ENCODE measurements at regions not wholly inside any gene's neighbourhood (a gene's known extent, or its start where the extent isn't known, plus 50 kb on each side); places are given as distances from the start of the nearest gene placed in this dataset.

GRCh38 chrX:39764441-39764914 lies 333.3 kb downstream of the BCOR start:
- no peak overlapping the region for H4K91ac ChIP-seq (ENCODE audit: insufficient read depth, low read depth, low read length)
- no peak overlapping the region for H3K18ac ChIP-seq (ENCODE audit: low read depth, low read length)
- no peak overlapping the region for H2AK5ac ChIP-seq (ENCODE audit: low read depth, low read length)
- H3K27ac ChIP-seq (ENCODE audit: insufficient read depth, low read length), result no peak overlapping the region
- H2BK5ac ChIP-seq (ENCODE audit: low read depth, low read length, poor library complexity, severe bottlenecking), result no peak overlapping the region
- intact Hi-C loops (cut with micrococcal nuclease) (no loop called here), dilution Hi-C loops (cut with HindIII; ENCODE audit: low sequenced_read_pairs, unreplicated experiment) (no loop called here), in situ Hi-C loops (cut with MboI; ENCODE audit: low sequenced_read_pairs) (no loop called here)
- CTCF ChIA-PET, result no interaction called here
- H2AK9ac ChIP-seq (replicated peaks; ENCODE audit: low read depth, low read length, poor library complexity), result no peak overlapping the region
- no peaks in the 10 kb centered on the region for H3K79me1 ChIP-seq (ENCODE audit: low read depth in 1 of 2, low read length in 2 of 2)
- H3K4me1 ChIP-seq (ENCODE audit: control insufficient read depth, insufficient read depth, low read length), result peaks cover 10% of the 10 kb centered on the region; the same call in 1 of the 2 replicates
- peaks cover 7% of the 10 kb centered on the region; the same call in 1 of the 2 replicates for H3K27me3 ChIP-seq (ENCODE audit: control insufficient read depth, insufficient read depth, low read length)
- no TSS peak for BruUV-seq (replicated peaks)
- no peak overlapping the region for H3K56ac ChIP-seq (ENCODE audit: extremely low read depth, insufficient read depth, low read length)
- H3K4me3 ChIP-seq (ENCODE audit: insufficient read depth, low read depth, low read length), result no peak overlapping the region
- H3K23ac ChIP-seq (ENCODE audit: low read depth, low read length), result no peak overlapping the region
- H2BK20ac ChIP-seq (ENCODE audit: low read depth, low read length), result no peak overlapping the region
- 93% methylated on average over 3 of the region's 10 CpGs; no CpG with 5 or more reads in 1 of the 2 experiments for WGBS, 2 experiments (ENCODE audit: extremely low coverage in 2 of 2, insufficient read length in 1 of 2)
- H3K9me3 ChIP-seq (ENCODE audit: control insufficient read depth, insufficient read depth, low read length), result no peaks in the 10 kb centered on the region
- no peak overlapping the region for H3K4me2 ChIP-seq (ENCODE audit: low read depth, low read length)
- POLR2A ChIA-PET (ENCODE audit: unreplicated experiment), result no interaction called here
- H3K9ac ChIP-seq (ENCODE audit: low read depth, low read length), result no peak overlapping the region
- no peaks in the 10 kb centered on the region for H3K36me3 ChIP-seq (ENCODE audit: control insufficient read depth, insufficient read depth, low read length)
- H4K20me1 ChIP-seq (ENCODE audit: insufficient read depth, low read length), result no peaks in the 10 kb centered on the region
- H2AFZ ChIP-seq (replicated peaks; ENCODE audit: low read length, poor library complexity), result no peak overlapping the region
- TF ChIP-seq MXI1 (IDR thresholded peaks at IDR 0.05; ENCODE audit: borderline replicate concordance, low read depth, low read length) (no peak), CTCF (conservative IDR thresholded peaks at IDR 0.05; ENCODE audit: low read depth, low read length) (no peak), BHLHE40 (IDR thresholded peaks at IDR 0.05; ENCODE audit: low read depth, low read length) (no peak), MAFK (IDR thresholded peaks at IDR 0.05; ENCODE audit: low read depth, low read length) (no peak), CHD1 (IDR thresholded peaks at IDR 0.05; ENCODE audit: low read depth, low read length) (no peak), SMC3 (IDR thresholded peaks at IDR 0.05; ENCODE audit: low read depth, low read length) (no peak), USF2 (IDR thresholded peaks at IDR 0.05; ENCODE audit: low read depth, low read length) (no peak)
- H4K8ac ChIP-seq (ENCODE audit: low read depth in 2 of 2, low read length in 2 of 2), result no peak overlapping the region
- no peak overlapping the region for H4K5ac ChIP-seq (ENCODE audit: low read depth, low read length)
- no peaks in the 10 kb centered on the region for H3K9me1 ChIP-seq (ENCODE audit: insufficient read depth, low read length)
- H3K14ac ChIP-seq (replicated peaks; ENCODE audit: low read depth, low read length), result no peak overlapping the region
- ATAC-seq (ENCODE audit: low read depth) (no peak), DNase-seq (peak; percentile 34)
- H2BK15ac ChIP-seq (ENCODE audit: low read depth, low read length), result no peak overlapping the region
- H3K4ac ChIP-seq (ENCODE audit: low read depth, low read length), result no peak overlapping the region
- H2BK120ac ChIP-seq (ENCODE audit: low read depth, low read length), result no peak overlapping the region

Measured in IMR-90 (cell line).